ENCODE measurements at regions not wholly inside any gene's neighbourhood (a gene's known extent, or its start where the extent isn't known, plus 50 kb on each side); places are given as distances from the start of the nearest gene placed in this dataset.
"Not testable (repeated sequence)": the region's sequence is repeated elsewhere in the genome, so short reads cannot be mapped to it uniquely, and the experiment has no call there.

GRCh38 chr13:54572037-54572436, 1543.4 kb downstream of the OLFM4 start:
- DNase-seq (ENCODE audit: extremely low read depth, low read depth, low spot score): not testable (repeated sequence)

- DNase-seq (ENCODE audit: extremely low read depth, low read depth, low spot score): no peak
Observed at GRCh38 chr13:54573186-54573585, 1544.6 kb downstream of the OLFM4 start.

- no peak for DNase-seq (ENCODE audit: extremely low read depth, low read depth, low spot score)
Observed at GRCh38 chr13:54574791-54575190, 1546.2 kb downstream of the OLFM4 start.

DNA sequence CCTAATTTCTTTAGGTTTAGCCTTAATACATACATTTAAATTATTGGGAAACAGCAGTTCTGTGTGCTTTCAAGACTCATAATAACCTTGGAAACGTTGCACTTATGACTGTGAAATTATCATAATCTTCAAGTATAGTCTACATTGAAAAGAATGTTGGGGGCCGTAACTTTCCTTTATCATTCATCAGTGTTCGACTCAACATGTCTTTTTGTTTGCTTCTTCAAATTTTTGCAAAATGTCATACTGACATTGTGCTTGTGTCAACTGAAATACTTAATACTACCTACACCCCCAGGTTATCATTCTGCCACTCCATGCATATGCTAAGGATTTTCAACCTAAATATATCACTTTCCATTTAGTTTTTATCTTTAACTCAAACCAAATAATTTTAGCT, 1562.9 kb downstream of the OLFM4 start:
- no peak for DNase-seq (ENCODE audit: extremely low read depth, low read depth, low spot score)

GRCh38 chr13:54592201-54592600, 1563.6 kb downstream of the OLFM4 start:
- no peak for DNase-seq (ENCODE audit: extremely low read depth, low read depth, low spot score)

- DNase-seq (ENCODE audit: extremely low read depth, low read depth, low spot score): no peak
Observed at GRCh38 chr13:54593504-54593903, 1564.9 kb downstream of the OLFM4 start.

- no peak for DNase-seq (ENCODE audit: extremely low read depth, low read depth, low spot score)
Observed at GRCh38 chr13:54597540-54598088, 1569.0 kb downstream of the OLFM4 start.

GRCh38 chr13:54599413-54599812, 1570.8 kb downstream of the OLFM4 start:
- no peak for DNase-seq (ENCODE audit: extremely low read depth, low read depth, low spot score)

DNA sequence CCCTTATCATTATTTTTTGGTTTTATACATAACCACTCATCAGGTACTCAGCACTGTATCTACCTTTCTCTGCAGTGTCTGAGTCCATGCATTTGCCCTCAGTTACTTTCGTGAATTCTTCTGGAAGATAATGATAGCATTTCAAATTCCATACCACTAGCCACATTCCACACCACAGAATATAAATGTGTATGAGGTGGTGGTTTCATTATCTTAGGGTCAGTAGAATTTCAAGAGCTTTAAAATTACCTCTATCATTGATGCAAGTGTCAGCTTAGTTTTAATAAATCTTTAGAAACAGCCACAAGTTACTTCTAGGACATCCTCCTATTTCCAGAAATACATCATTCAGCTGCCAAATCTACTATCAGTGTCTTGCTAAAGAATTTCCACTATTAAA, 1578.3 kb downstream of the OLFM4 start:
- DNase-seq (ENCODE audit: extremely low read depth, low read depth, low spot score): no peak

DNA sequence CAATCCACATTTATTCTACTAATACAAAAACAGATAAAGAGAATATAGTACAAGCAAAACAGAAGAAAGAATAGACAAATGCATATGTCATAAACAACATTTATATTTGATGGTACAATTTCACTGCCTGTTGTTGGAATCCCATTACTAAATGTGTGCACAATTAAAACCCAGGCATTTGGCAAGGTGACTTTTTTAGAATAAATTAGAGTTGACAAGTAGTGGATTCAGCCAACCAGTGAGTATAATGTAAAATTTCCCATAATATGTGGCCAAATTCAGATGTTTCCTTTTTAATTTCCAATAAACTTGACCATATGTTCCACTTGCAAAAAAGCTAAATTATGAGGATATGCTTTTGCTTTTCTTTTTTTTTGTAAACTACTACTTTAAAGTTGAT, 1578.8 kb downstream of the OLFM4 start:
- DNase-seq (ENCODE audit: extremely low read depth, low read depth, low spot score): no peak

- no peak for DNase-seq (ENCODE audit: extremely low read depth, low read depth, low spot score)
Observed at GRCh38 chr13:54611390-54611789, 1582.8 kb downstream of the OLFM4 start.

DNA sequence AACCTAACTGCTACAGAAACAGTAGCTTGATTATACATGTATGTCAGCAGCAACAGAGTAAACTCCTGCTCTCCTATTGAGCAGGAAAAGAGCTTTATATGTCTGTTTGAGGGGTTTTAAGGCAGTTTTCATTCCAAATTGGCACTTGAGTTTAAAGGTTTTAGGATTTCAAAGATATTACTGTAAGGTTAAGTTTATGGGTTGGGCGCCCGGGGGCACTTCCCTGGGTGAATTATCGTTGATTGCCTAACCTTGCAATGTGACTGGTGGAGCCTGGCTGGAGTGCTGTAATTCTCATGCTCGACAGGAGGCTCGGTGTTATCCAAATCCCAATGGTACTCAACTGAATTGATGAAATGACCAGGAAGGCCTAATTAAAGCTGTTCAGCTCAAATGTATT, 1586.1 kb downstream of the OLFM4 start:
- DNase-seq (ENCODE audit: extremely low read depth, low read depth, low spot score): no peak

GRCh38 chr13:54626504-54626903, 1597.9 kb downstream of the OLFM4 start:
- DNase-seq (ENCODE audit: extremely low read depth, low read depth, low spot score): not testable (repeated sequence)

DNA sequence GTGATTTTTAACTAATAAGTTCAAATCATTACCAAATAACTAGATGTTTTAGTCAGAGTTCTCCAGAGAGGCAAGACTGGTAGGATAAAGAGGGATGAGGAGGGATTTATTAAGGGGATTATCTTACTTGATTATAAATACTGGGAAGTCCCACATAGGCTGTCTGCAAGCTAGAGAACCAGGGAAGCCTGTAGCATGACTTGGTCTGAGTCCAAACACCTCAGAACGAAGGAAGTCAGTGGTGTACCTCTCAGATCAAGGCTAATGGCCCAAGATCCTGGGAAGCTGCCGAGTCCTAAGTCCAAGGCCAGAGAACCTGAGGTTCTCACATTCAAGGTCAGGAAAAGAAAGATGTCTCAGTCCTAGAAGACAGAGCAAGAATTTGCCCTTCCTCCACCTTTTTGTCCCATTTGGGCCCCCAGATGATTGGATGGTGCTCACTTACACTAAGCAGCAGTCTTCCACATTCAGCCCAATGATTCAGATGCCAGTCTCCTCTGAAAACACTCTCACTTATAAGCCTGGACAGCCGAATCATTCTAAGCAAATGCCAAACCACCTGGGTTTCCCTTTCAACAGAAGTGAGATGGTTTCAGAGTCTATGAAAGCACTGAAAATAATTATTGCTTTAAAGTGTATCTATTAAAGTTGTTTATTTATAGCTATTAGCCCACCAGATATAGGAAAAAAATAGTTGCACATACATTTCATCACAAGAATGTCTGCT, 1599.2 kb downstream of the OLFM4 start:
- DNase-seq (ENCODE audit: extremely low read depth, low read depth, low spot score): no peak

DNA sequence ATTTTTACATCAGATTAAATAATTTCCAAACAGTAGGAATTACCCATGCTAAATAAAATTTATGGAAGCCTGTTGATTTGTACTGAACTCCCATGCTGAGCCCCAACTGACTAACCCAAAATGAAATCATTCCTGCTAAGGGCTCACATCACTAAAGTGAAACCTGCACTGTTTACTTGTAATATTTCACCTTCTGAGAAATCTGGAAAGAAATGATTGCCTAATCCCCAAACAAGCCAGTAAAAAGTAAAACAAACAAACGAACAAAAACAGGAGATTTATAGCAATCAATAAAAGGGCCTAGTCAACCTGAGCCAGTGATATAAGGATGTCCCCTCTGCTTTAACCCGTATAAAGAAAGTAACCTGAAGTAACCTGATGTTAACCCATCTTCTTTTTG, 1599.8 kb downstream of the OLFM4 start:
- no peak for DNase-seq (ENCODE audit: extremely low read depth, low read depth, low spot score)

GRCh38 chr13:54633456-54633855, 1604.8 kb downstream of the OLFM4 start:
- DNase-seq (ENCODE audit: extremely low read depth, low read depth, low spot score): no peak

DNA sequence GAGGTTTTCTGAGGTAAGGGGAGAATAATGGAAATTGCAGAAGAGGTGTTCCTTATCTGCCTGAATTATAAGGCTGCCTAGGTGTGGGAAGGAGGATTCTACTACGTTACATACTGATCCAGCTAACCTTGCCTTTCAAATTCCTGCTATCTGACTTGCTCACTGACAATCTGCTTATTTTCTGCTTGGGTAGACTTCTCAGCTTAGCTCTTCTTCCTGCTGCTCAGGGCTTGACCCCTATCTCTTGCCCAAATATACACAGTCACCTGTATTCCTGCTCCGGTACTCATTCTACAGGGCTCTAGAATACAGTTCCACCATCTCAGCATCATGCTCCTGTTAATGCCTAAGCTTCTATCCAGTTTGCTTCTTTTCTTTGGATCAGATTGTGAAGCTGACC, 1607.6 kb downstream of the OLFM4 start:
- no peak for DNase-seq (ENCODE audit: extremely low read depth, low read depth, low spot score)

GRCh38 chr13:54637366-54637765, 1608.8 kb downstream of the OLFM4 start:
- no peak for DNase-seq (ENCODE audit: extremely low read depth, low read depth, low spot score)

DNA sequence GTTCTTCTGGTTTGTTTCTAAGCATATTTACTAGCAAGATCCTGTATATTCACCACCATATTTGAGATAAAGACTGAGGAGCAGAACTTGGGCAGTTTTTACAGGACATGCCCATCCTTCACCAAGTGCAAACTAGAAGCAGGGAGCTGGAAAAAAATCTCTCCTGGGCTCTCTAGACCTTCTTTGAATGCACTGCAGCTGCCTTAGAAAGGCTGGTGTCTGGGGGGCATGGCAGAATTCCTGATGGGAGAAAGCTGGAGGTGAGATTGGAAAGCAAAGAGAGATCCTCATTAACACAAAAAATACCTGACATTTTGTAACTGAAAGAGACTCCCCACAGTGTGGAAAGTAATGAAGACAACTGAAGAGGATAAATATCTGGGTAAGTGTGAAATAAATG, 1612.1 kb downstream of the OLFM4 start:
- no peak for DNase-seq (ENCODE audit: extremely low read depth, low read depth, low spot score)

DNA sequence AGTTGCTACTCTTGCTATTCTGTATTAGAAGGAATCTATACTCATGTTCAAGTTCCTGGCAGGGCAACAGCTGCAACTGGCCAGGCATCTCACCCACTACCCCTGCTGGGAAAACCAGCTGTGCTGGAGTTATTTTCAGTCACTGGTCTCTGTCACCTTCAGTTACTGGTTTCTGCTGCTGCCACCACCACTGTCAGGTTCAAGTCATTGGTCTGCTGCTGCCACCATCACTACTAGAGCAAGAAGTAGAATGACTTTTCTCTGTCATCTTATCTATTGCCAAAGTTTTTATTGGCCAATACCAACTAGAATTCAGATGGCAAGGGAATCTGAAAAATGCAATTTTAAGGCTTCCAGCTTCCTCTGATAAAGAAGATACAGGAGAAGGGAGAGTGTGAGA, 1615.2 kb downstream of the OLFM4 start:
- DNase-seq (ENCODE audit: extremely low read depth, low read depth, low spot score): no peak

GRCh38 chr13:54647275-54647674, 1618.7 kb downstream of the OLFM4 start:
- no peak for DNase-seq (ENCODE audit: extremely low read depth, low read depth, low spot score)

- no peak for DNase-seq (ENCODE audit: extremely low read depth, low read depth, low spot score)
Observed at GRCh38 chr13:54657588-54657987, 1629.0 kb downstream of the OLFM4 start.

- DNase-seq (ENCODE audit: extremely low read depth, low read depth, low spot score): no peak
Observed at GRCh38 chr13:54658771-54659170, 1630.2 kb downstream of the OLFM4 start.
